ENCODE measurements at regions not wholly inside any gene's neighbourhood (a gene's known extent, or its start where the extent isn't known, plus 50 kb on each side); places are given as distances from the start of the nearest gene placed in this dataset.
A peak's percentile ranks its signal among the peaks of the same experiment; 100 is the strongest.

GRCh38 chr5:3843706-3844105, 248.1 kb downstream of the IRX1 start:
- H3T11ph ChIP-seq (ENCODE audit: low read length), result no peak overlapping the region
- peak overlapping the region; percentile 73 for H2AFZ ChIP-seq (ENCODE audit: low read length)
- WGBS (ENCODE audit: extremely low coverage, insufficient read length, low lambda C conversion rate), result no CpG with 5 or more reads among the region's 6 CpGs
- H3K79me2 ChIP-seq (ENCODE audit: insufficient read depth, low read length), result no peaks in the 10 kb centered on the region
- Mint-ChIP-seq H3K9me3 (peaks cover 3 to 15% of the 10 kb centered on the region in 2 experiments; a peak in 3 of 5 replicates), H3K4me3 (no peak overlapping the region), H3K4me1 (peaks cover 9 to 10% of the 10 kb centered on the region in 2 experiments), H3K27me3 (ENCODE audit: low read depth) (no peaks in the 10 kb centered on the region; the same call in 1 of the 2 replicates), H3K27ac (peak overlapping the region in 2 of 3 experiments; percentile 44 to 72; a peak in 3 of 7 replicates), H3K36me3 (ENCODE audit: insufficient read depth in 1 of 3, low read depth in 3 of 3) (0 out of 7 replicates have a peak, but pooled peaks cover 0 to 7% (median 2%) of the 10 kb centered on the region in 3 experiments)
- H2AK5ac ChIP-seq (ENCODE audit: insufficient read length, low read length), result no peak overlapping the region
- H4K91ac ChIP-seq (ENCODE audit: insufficient read length, low read depth, low read length), result no peak overlapping the region
- no peaks in the 10 kb centered on the region; the same call in 1 of the 2 replicates for H3K4me1 ChIP-seq (ENCODE audit: insufficient read depth, low read length)
- H3K27me3 ChIP-seq (ENCODE audit: insufficient read depth, low read length), result no peaks in the 10 kb centered on the region
- H2BK15ac ChIP-seq (ENCODE audit: low read depth, low read length), result no peak overlapping the region
- no peak overlapping the region for H4K8ac ChIP-seq (replicated peaks; ENCODE audit: insufficient read length, low read depth, low read length)
- no peak overlapping the region for H3K4ac ChIP-seq (ENCODE audit: low read depth, low read length)
- H3K4me2 ChIP-seq (ENCODE audit: insufficient read depth, insufficient read length, low read length), result no peak overlapping the region
- no peak overlapping the region for H3K9ac ChIP-seq (ENCODE audit: extremely low read depth, insufficient read length, low read length)
- H4K20me1 ChIP-seq (ENCODE audit: control insufficient read depth, insufficient read depth, insufficient read length), result no peaks in the 10 kb centered on the region
- H2BK20ac ChIP-seq (ENCODE audit: low read depth, low read length, poor library complexity, severe bottlenecking), result no peak overlapping the region
- H3K23me2 ChIP-seq (ENCODE audit: insufficient read length, low read depth, low read length, poor library complexity, severe bottlenecking), result peaks cover 4% of the 10 kb centered on the region
- H3K27ac ChIP-seq (ENCODE audit: insufficient read length, low read depth, low read length), result no peak overlapping the region
- no peaks in the 10 kb centered on the region for H3K79me1 ChIP-seq (ENCODE audit: insufficient read depth, low read depth, low read length, poor library complexity, severe bottlenecking)
- H3K14ac ChIP-seq (ENCODE audit: insufficient read depth, low read length), result peak overlapping the region; percentile 74; the same call in 1 of the 2 replicates
- no peak overlapping the region for H3K56ac ChIP-seq (ENCODE audit: insufficient read length, low read depth, low read length)
- H2BK5ac ChIP-seq (ENCODE audit: insufficient read length, low read length), result no peak overlapping the region
- H2BK12ac ChIP-seq (ENCODE audit: insufficient read length, low read depth, low read length), result no peak overlapping the region
- no peak for DNase-seq
- no peak overlapping the region for H4K5ac ChIP-seq (ENCODE audit: insufficient read length, low read depth, low read length)
- H3K9me3 ChIP-seq (ENCODE audit: control insufficient read depth, low read depth, low read length), result no peaks in the 10 kb centered on the region
- TF ChIP-seq CTCF (conservative IDR thresholded peaks at IDR 0.05), result no peak
- H3K23ac ChIP-seq (ENCODE audit: insufficient read length, low read depth, low read length), result no peak overlapping the region
- H3K18ac ChIP-seq (ENCODE audit: insufficient read length, low read depth, low read length), result no peak overlapping the region
- H2BK120ac ChIP-seq (ENCODE audit: low read depth, low read length, poor library complexity, severe bottlenecking), result no peak overlapping the region

All from H9 (cell line).